ENCODE measurements at regions not wholly inside any gene's neighbourhood (a gene's known extent, or its start where the extent isn't known, plus 50 kb on each side); places are given as distances from the start of the nearest gene placed in this dataset.
"Not testable (repeated sequence)": the region's sequence is repeated elsewhere in the genome, so short reads cannot be mapped to it uniquely, and the experiment has no call there.

GRCh38 chr20:5492937-5493336, 117.9 kb downstream of the GPCPD1 start:
- DNase-seq, result no peak

GRCh38 chr20:5491455-5491854, 119.4 kb downstream of the GPCPD1 start:
- DNase-seq, result no peak

GRCh38 chr20:5489601-5490000, 121.2 kb downstream of the GPCPD1 start:
- DNase-seq, result no peak

GRCh38 chr20:5488823-5489222, 122.0 kb downstream of the GPCPD1 start:
- DNase-seq, result no peak

- DNase-seq, result no peak
These were observed 124.3 kb downstream of the GPCPD1 start for GRCh38 chr20:5486377-5487054.

- no peak for DNase-seq
These were observed 125.9 kb downstream of the GPCPD1 start for GRCh38 chr20:5484926-5485325.

- DNase-seq, result no peak
These were observed 126.5 kb downstream of the GPCPD1 start for GRCh38 chr20:5484346-5484745.

GRCh38 chr20:5482791-5483190, 128.0 kb downstream of the GPCPD1 start:
- DNase-seq, result no peak

GRCh38 chr20:5481872-5482271, 128.9 kb downstream of the GPCPD1 start:
- DNase-seq, result no peak

GRCh38 chr20:5480824-5481600, 129.8 kb downstream of the GPCPD1 start:
- DNase-seq, result no peak

GRCh38 chr20:5474646-5475550, 135.9 kb downstream of the GPCPD1 start:
- DNase-seq, result no peak

- DNase-seq, result not testable (repeated sequence)
These were observed 138.9 kb downstream of the GPCPD1 start for GRCh38 chr20:5471866-5472265.

- no peak for DNase-seq
These were observed 139.4 kb downstream of the GPCPD1 start for GRCh38 chr20:5471368-5471767.

GRCh38 chr20:5470943-5471342, 139.9 kb downstream of the GPCPD1 start:
- no peak for DNase-seq

GRCh38 chr20:5470458-5470857, 140.3 kb downstream of the GPCPD1 start:
- DNase-seq, result no peak

- no peak for DNase-seq
These were observed 141.7 kb downstream of the GPCPD1 start for GRCh38 chr20:5469111-5469510.

- no peak for DNase-seq
These were observed 143.7 kb downstream of the GPCPD1 start for GRCh38 chr20:5467086-5467485.

GRCh38 chr20:5465604-5465927, 145.2 kb downstream of the GPCPD1 start:
- DNase-seq, result no peak

GRCh38 chr20:5464901-5465603, 145.8 kb downstream of the GPCPD1 start:
- DNase-seq, result no peak

GRCh38 chr20:5463007-5463686, 146.4 kb upstream of the PROKR2 start:
- DNase-seq, result no peak

- DNase-seq, result not testable (repeated sequence)
These were observed 137.0 kb upstream of the PROKR2 start for GRCh38 chr20:5453745-5454144.

GRCh38 chr20:5453316-5453715, 136.6 kb upstream of the PROKR2 start:
- not testable (repeated sequence) for DNase-seq

Measured in stimulated activated CD8-positive, alpha-beta memory T cell treated with anti-CD3 and anti-CD28 coated beads, Interleukin-4, amount 100 ng/mL, for 48 hours (primary cell).